Aorta (tissue), 5 donors: ENCODE measurements at regions not wholly inside any gene's neighbourhood (a gene's known extent, or its start where the extent isn't known, plus 50 kb on each side); places are given as distances from the start of the nearest gene placed in this dataset.

Source experiments
- ATAC-seq: fragments of 200-7000 bp; cut with Tn5 transposase; one replicate; pipeline ENCODE4 v1.9.1; 2022; ENCODE audit warnings: moderate library complexity; ENCODE audit not compliant: low FRiP score
- DNase-seq, 2 donors: peaks; one replicate each; pipeline ENCODE4 v3.0.0-alpha.2; 2020
- H3K27ac ChIP-seq, 2 donors: one replicate each; pipeline ENCODE4 v1.5.1; 2013; ENCODE audit warnings: low read length in 2 of 2, mild to moderate bottlenecking in 2 of 2, moderate library complexity in 2 of 2, control low read depth in 1 of 2, inconsistent platforms in 1 of 2, low read depth in 1 of 2
- H3K27me3 ChIP-seq, 2 donors: one replicate each; pipeline ENCODE4 v1.6.1; 2013; ENCODE audit warnings: control low read depth in 1 of 2, low read length in 1 of 2, mild to moderate bottlenecking in 1 of 2, moderate library complexity in 1 of 2; ENCODE audit not compliant: insufficient read depth in 2 of 2, control insufficient read depth in 1 of 2
- H3K36me3 ChIP-seq, 2 donors: one replicate each; pipeline ENCODE4 v1.6.1; 2013; ENCODE audit warnings: control low read depth in 1 of 2, low read length in 1 of 2, mild to moderate bottlenecking in 1 of 2; ENCODE audit not compliant: insufficient read depth in 2 of 2, control insufficient read depth in 1 of 2
- H3K4me1 ChIP-seq, 2 donors: one replicate each; pipeline ENCODE4 v1.6.1; 2013; ENCODE audit warnings: low read length in 2 of 2, control low read depth in 1 of 2, mild to moderate bottlenecking in 1 of 2, moderate library complexity in 1 of 2; ENCODE audit not compliant: insufficient read depth in 2 of 2, control insufficient read depth in 1 of 2
- H3K4me3 ChIP-seq, 2 donors: one replicate each; pipeline ENCODE4 v1.5.1; 2013; ENCODE audit warnings: low read length in 2 of 2, control low read depth in 1 of 2, mild to moderate bottlenecking in 1 of 2
- H3K9me3 ChIP-seq: one replicate; pipeline ENCODE4 v1.6.1; 2013; ENCODE audit warnings: mild to moderate bottlenecking, low read length; ENCODE audit not compliant: control insufficient read depth
- WGBS, 2 donors: extraction: QIAGEN DNeasy Blood & Tissue Kit; methylation state at CpG; one replicate each; pipeline ENCODE4 v1.1.7; 2013; 5-methylcytosine and 5-hydroxymethylcytosine counted together
- intact Hi-C, 2 donors: fragments of 100-400 bp; cut with DNase I; formaldehyde crosslinking; loops; one replicate each; pipeline versions ENCODE4 v1.14.2 to v1.15.0; 2022
- donor health status: healthy with polysubstance abuse.
- donor health status: Bipolar disorder and iron deficiency.
- donor health status: DM: no; HTN: no; CAD: no.
- donor health status: DM: no; HTN: no; CAD: no.
- donor health status: DM: yes; HTN: yes; CAD: no.

- Histone ChIP-seq H3K27ac (no peak overlapping the region), H3K9me3 (no peaks in the 10 kb centered on the region), H3K27me3 (no peaks in the 10 kb centered on the region), H3K36me3 (no peaks in the 10 kb centered on the region), H3K4me3 (no peak overlapping the region), H3K4me1 (no peaks in the 10 kb centered on the region)
- no peak for DNase-seq
- intact Hi-C loops = loop anchor here in 1 of 2 donors (10.0 kb wide), 1 partner anchor 825 kb away; no protein-coding TSS in a partner anchor
- WGBS, 2 donors = 0 to 100% methylated on average over 1 of the region's 1 CpG
- ATAC-seq = no peak
Observed at GRCh38 chr5:96609369-96609768, 52.8 kb upstream of the CAST start.

DNA sequence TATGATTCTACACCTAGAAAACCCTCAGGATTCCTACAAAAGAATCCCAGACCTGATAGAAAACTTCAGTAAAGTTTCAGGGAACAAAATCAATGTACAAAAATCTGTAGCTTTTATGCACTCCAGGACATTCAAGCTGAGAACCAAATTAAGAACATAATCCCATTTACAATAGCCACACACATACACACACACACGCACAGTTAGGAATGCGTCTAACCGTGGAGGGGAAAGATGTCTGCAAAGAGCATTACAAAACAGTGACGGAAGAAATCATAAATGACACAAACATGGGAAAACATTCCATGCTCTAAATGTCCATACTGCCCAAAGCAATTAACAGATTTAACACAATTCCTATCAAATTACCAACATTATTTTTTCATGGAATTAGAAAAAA is 51.4 kb upstream of the CAST start:
- intact Hi-C loops = loop anchor here (5.0 to 10.0 kb wide), 3 partner anchors 52 to 114 kb away; partner anchors contain the start of gene CAST (in 1 of the 2)
- ATAC-seq (no peak), DNase-seq (no peak)
- Histone ChIP-seq H3K27me3 (no peaks in the 10 kb centered on the region), H3K9me3 (no peaks in the 10 kb centered on the region), H3K27ac (no peak overlapping the region), H3K4me1 (no peaks in the 10 kb centered on the region), H3K4me3 (no peak overlapping the region), H3K36me3 (no peaks in the 10 kb centered on the region)
- WGBS, 2 donors = 84% methylated on average over 4 of the region's 4 CpGs

- H3K4me3 ChIP-seq = no peak overlapping the region
- no peaks in the 10 kb centered on the region for H3K27me3 ChIP-seq
- no peaks in the 10 kb centered on the region for H3K9me3 ChIP-seq
- H3K4me1 ChIP-seq = no peaks in the 10 kb centered on the region
- 24 to 44% methylated on average over 2 of the region's 2 CpGs for WGBS, 2 donors
- ATAC-seq (no peak), DNase-seq (no peak)
- H3K36me3 ChIP-seq = no peaks in the 10 kb centered on the region
- H3K27ac ChIP-seq = no peak overlapping the region
- intact Hi-C loops = loop anchor here (5.0 to 10.0 kb wide), 3 partner anchors 50 to 113 kb away; partner anchors contain the start of gene CAST (in 1 of the 2)
Observed at GRCh38 chr5:96611946-96612345, 50.2 kb upstream of the CAST start.
